ENCODE measurements at regions not wholly inside any gene's neighbourhood (a gene's known extent, or its start where the extent isn't known, plus 50 kb on each side); places are given as distances from the start of the nearest gene placed in this dataset.
"Not testable (repeated sequence)": the region's sequence is repeated elsewhere in the genome, so short reads cannot be mapped to it uniquely, and the experiment has no call there.

GRCh38 chr21:6551045-6551444 is 3970.3 kb upstream of the TPTE start:
- H3K4me3 ChIP-seq (ENCODE audit: control insufficient read depth in 1 of 2, extremely low read depth in 1 of 2, low read length in 1 of 2); DNase-seq; H3K9me3 Mint-ChIP-seq; H3K4me1 Mint-ChIP-seq; H3K4me3 Mint-ChIP-seq; POLR2A ChIA-PET; H3K27me3 Mint-ChIP-seq; CTCF ChIA-PET; H3K36me3 ChIP-seq (ENCODE audit: control insufficient read depth in 2 of 2, extremely low read depth in 1 of 2, insufficient read depth in 1 of 2, low read length in 1 of 2); H3K9me3 ChIP-seq; H3K4me1 ChIP-seq (ENCODE audit: control insufficient read depth in 1 of 2, extremely low read depth in 1 of 2, insufficient read depth in 2 of 2, low read length in 2 of 2); ATAC-seq (replicated peaks in 1 of 4); H3K27me3 ChIP-seq (replicated peaks in 1 of 2; ENCODE audit: control insufficient read depth in 2 of 2, extremely low read depth in 1 of 2, insufficient read depth in 2 of 2, low read length in 1 of 2); H3K27ac ChIP-seq (ENCODE audit: low read length); H3K36me3 Mint-ChIP-seq; H3K27ac Mint-ChIP-seq: not testable (repeated sequence)
- no CpG with 5 or more reads among the region's 23 CpGs for WGBS (ENCODE audit: insufficient coverage)

- WGBS (ENCODE audit: insufficient coverage), result no CpG with 5 or more reads among the region's 24 CpGs
- not testable (repeated sequence) for ATAC-seq (replicated peaks in 1 of 4)
Observed at GRCh38 chr21:6553505-6554376, 3967.6 kb upstream of the TPTE start.

GRCh38 chr21:6554377-6554864 is 3967.0 kb upstream of the TPTE start:
- H3K9me3 Mint-ChIP-seq; H3K27ac ChIP-seq (ENCODE audit: low read length); H3K27ac Mint-ChIP-seq; H3K36me3 Mint-ChIP-seq; POLR2A ChIA-PET; H3K4me3 Mint-ChIP-seq; H3K36me3 ChIP-seq (ENCODE audit: control insufficient read depth in 2 of 2, extremely low read depth in 1 of 2, insufficient read depth in 1 of 2, low read length in 1 of 2); H3K9me3 ChIP-seq; H3K27me3 ChIP-seq (replicated peaks in 1 of 2; ENCODE audit: control insufficient read depth in 2 of 2, extremely low read depth in 1 of 2, insufficient read depth in 2 of 2, low read length in 1 of 2); ATAC-seq (replicated peaks in 1 of 4); H3K27me3 Mint-ChIP-seq; DNase-seq; H3K4me1 ChIP-seq (ENCODE audit: control insufficient read depth in 1 of 2, extremely low read depth in 1 of 2, insufficient read depth in 2 of 2, low read length in 2 of 2); CTCF ChIA-PET; H3K4me1 Mint-ChIP-seq; H3K4me3 ChIP-seq (ENCODE audit: control insufficient read depth in 1 of 2, extremely low read depth in 1 of 2, low read length in 1 of 2): not testable (repeated sequence)
- WGBS (ENCODE audit: insufficient coverage), result no CpG with 5 or more reads among the region's 9 CpGs

More at GRCh38 chr21:6553505-6554376, 3967.6 kb upstream of the TPTE start:
- H3K27me3 Mint-ChIP-seq; H3K4me1 ChIP-seq (ENCODE audit: control insufficient read depth in 1 of 2, extremely low read depth in 1 of 2, insufficient read depth in 2 of 2, low read length in 2 of 2); H3K4me3 Mint-ChIP-seq; CTCF ChIA-PET; H3K27me3 ChIP-seq (replicated peaks in 1 of 2; ENCODE audit: control insufficient read depth in 2 of 2, extremely low read depth in 1 of 2, insufficient read depth in 2 of 2, low read length in 1 of 2); H3K27ac Mint-ChIP-seq; H3K36me3 Mint-ChIP-seq; DNase-seq; H3K36me3 ChIP-seq (ENCODE audit: control insufficient read depth in 2 of 2, extremely low read depth in 1 of 2, insufficient read depth in 1 of 2, low read length in 1 of 2); H3K9me3 Mint-ChIP-seq; H3K4me3 ChIP-seq (ENCODE audit: control insufficient read depth in 1 of 2, extremely low read depth in 1 of 2, low read length in 1 of 2); POLR2A ChIA-PET; H3K9me3 ChIP-seq; H3K27ac ChIP-seq (ENCODE audit: low read length); H3K4me1 Mint-ChIP-seq: not testable (repeated sequence)

- H3K4me1 Mint-ChIP-seq; DNase-seq; H3K36me3 ChIP-seq (ENCODE audit: control insufficient read depth in 2 of 2, extremely low read depth in 1 of 2, insufficient read depth in 1 of 2, low read length in 1 of 2); H3K4me3 ChIP-seq (ENCODE audit: control insufficient read depth in 1 of 2, extremely low read depth in 1 of 2, low read length in 1 of 2); H3K9me3 Mint-ChIP-seq; CTCF ChIA-PET; H3K4me3 Mint-ChIP-seq; H3K4me1 ChIP-seq (ENCODE audit: control insufficient read depth in 1 of 2, extremely low read depth in 1 of 2, insufficient read depth in 2 of 2, low read length in 2 of 2); H3K9me3 ChIP-seq; H3K36me3 Mint-ChIP-seq; H3K27ac Mint-ChIP-seq; POLR2A ChIA-PET; H3K27me3 ChIP-seq (replicated peaks in 1 of 2; ENCODE audit: control insufficient read depth in 2 of 2, extremely low read depth in 1 of 2, insufficient read depth in 2 of 2, low read length in 1 of 2); H3K27me3 Mint-ChIP-seq; H3K27ac ChIP-seq (ENCODE audit: low read length); ATAC-seq (replicated peaks in 1 of 4): not testable (repeated sequence)
- WGBS (ENCODE audit: insufficient coverage), result no CpG with 5 or more reads among the region's 3 CpGs
Observed at GRCh38 chr21:6556516-6556915, 3964.9 kb upstream of the TPTE start.

- H3K4me1 ChIP-seq (ENCODE audit: control insufficient read depth in 1 of 2, extremely low read depth in 1 of 2, insufficient read depth in 2 of 2, low read length in 2 of 2); H3K27ac Mint-ChIP-seq; H3K27ac ChIP-seq (ENCODE audit: low read length); H3K4me3 ChIP-seq (ENCODE audit: control insufficient read depth in 1 of 2, extremely low read depth in 1 of 2, low read length in 1 of 2); H3K4me3 Mint-ChIP-seq; POLR2A ChIA-PET; H3K36me3 ChIP-seq (ENCODE audit: control insufficient read depth in 2 of 2, extremely low read depth in 1 of 2, insufficient read depth in 1 of 2, low read length in 1 of 2); H3K9me3 ChIP-seq; H3K36me3 Mint-ChIP-seq; H3K27me3 Mint-ChIP-seq; H3K27me3 ChIP-seq (replicated peaks in 1 of 2; ENCODE audit: control insufficient read depth in 2 of 2, extremely low read depth in 1 of 2, insufficient read depth in 2 of 2, low read length in 1 of 2); CTCF ChIA-PET; H3K4me1 Mint-ChIP-seq; ATAC-seq (replicated peaks in 1 of 4); DNase-seq; H3K9me3 Mint-ChIP-seq: not testable (repeated sequence)
- WGBS (ENCODE audit: insufficient coverage), result no CpG with 5 or more reads among the region's 14 CpGs
Observed at GRCh38 chr21:6557415-6557814, 3964.0 kb upstream of the TPTE start.

GRCh38 chr21:6561168-6561567 is 3960.2 kb upstream of the TPTE start:
- H3K4me1 ChIP-seq (ENCODE audit: control insufficient read depth in 1 of 2, extremely low read depth in 1 of 2, insufficient read depth in 2 of 2, low read length in 2 of 2); CTCF ChIA-PET; H3K36me3 ChIP-seq (ENCODE audit: control insufficient read depth in 2 of 2, extremely low read depth in 1 of 2, insufficient read depth in 1 of 2, low read length in 1 of 2); H3K9me3 Mint-ChIP-seq; H3K27me3 Mint-ChIP-seq; POLR2A ChIA-PET; H3K27me3 ChIP-seq (replicated peaks in 1 of 2; ENCODE audit: control insufficient read depth in 2 of 2, extremely low read depth in 1 of 2, insufficient read depth in 2 of 2, low read length in 1 of 2); H3K9me3 ChIP-seq; H3K27ac ChIP-seq (ENCODE audit: low read length); H3K27ac Mint-ChIP-seq; H3K4me1 Mint-ChIP-seq; H3K4me3 ChIP-seq (ENCODE audit: control insufficient read depth in 1 of 2, extremely low read depth in 1 of 2, low read length in 1 of 2); H3K4me3 Mint-ChIP-seq; DNase-seq; H3K36me3 Mint-ChIP-seq; ATAC-seq (replicated peaks in 1 of 4): not testable (repeated sequence)
- WGBS (ENCODE audit: insufficient coverage), result no CpG with 5 or more reads among the region's 10 CpGs

- H3K27me3 Mint-ChIP-seq; H3K4me1 Mint-ChIP-seq; H3K4me3 Mint-ChIP-seq; CTCF ChIA-PET; H3K4me1 ChIP-seq (ENCODE audit: control insufficient read depth in 1 of 2, extremely low read depth in 1 of 2, insufficient read depth in 2 of 2, low read length in 2 of 2); H3K9me3 ChIP-seq; H3K36me3 ChIP-seq (ENCODE audit: control insufficient read depth in 2 of 2, extremely low read depth in 1 of 2, insufficient read depth in 1 of 2, low read length in 1 of 2); H3K27me3 ChIP-seq (replicated peaks in 1 of 2; ENCODE audit: control insufficient read depth in 2 of 2, extremely low read depth in 1 of 2, insufficient read depth in 2 of 2, low read length in 1 of 2); POLR2A ChIA-PET; ATAC-seq (replicated peaks in 1 of 4); H3K9me3 Mint-ChIP-seq; DNase-seq; H3K27ac ChIP-seq (ENCODE audit: low read length); H3K36me3 Mint-ChIP-seq; H3K27ac Mint-ChIP-seq; H3K4me3 ChIP-seq (ENCODE audit: control insufficient read depth in 1 of 2, extremely low read depth in 1 of 2, low read length in 1 of 2): not testable (repeated sequence)
- WGBS (ENCODE audit: insufficient coverage), result no CpG with 5 or more reads among the region's 9 CpGs
Observed at GRCh38 chr21:6561578-6561977, 3959.8 kb upstream of the TPTE start.

All from T-cell (primary cell).